RWPE1 (cell line): ENCODE measurements at regions not wholly inside any gene's neighbourhood (a gene's known extent, or its start where the extent isn't known, plus 50 kb on each side); places are given as distances from the start of the nearest gene placed in this dataset.

Experiments used
- CTCF ChIA-PET: fragments of 350-600 bp; sonication (Branson Sonifier 250); formaldehyde crosslinking; extraction: SDS; loops from one replicate; lab custom pipeline; 2021; lab: Yijun Ruan, JAX
- POLR2A ChIA-PET: fragments of 400-600 bp; formaldehyde crosslinking; extraction: SDS; loops from one replicate; lab custom pipeline; 2020; ENCODE audit warnings: antibody characterized with exemption; ENCODE audit not compliant: low non-redundant PET; lab: Yijun Ruan, JAX
- DNase-seq: peaks from one replicate; pipeline ENCODE4 v3.0.0; 2012; ENCODE audit warnings: low spot score
- H3K27ac ChIP-seq: fragments of 450-650 bp; 2 replicates; pipeline ENCODE4 v1.5.1; 2017
- TF ChIP-seq, protein P1 (sequence below): fragments of 450-650 bp; conservative IDR thresholded peaks from 2 replicates; pipeline ENCODE4 v1.5.1; 2017; ENCODE audit warnings: low read depth, mild to moderate bottlenecking

DNA sequence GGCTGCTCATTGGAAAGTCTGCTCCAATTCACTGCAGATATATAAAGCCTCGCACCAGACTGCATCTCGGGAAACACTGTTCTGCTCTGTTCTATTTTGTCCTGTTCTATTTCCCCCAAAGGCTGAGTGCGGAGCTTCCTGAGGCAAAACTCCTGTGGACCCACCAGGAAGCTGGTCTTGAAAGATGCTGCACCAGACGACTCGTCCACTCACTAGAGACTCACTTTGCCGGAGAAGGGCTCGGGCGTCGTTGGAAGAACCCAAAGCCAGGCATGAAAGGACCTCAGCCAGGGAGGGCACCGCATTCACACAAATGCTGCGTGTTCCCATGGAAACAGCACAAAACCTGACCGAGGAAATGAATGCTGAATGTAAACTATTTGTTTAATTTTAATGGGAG is 331.2 kb upstream of the SFSWAP start:
- TF ChIP-seq, protein P1, sequence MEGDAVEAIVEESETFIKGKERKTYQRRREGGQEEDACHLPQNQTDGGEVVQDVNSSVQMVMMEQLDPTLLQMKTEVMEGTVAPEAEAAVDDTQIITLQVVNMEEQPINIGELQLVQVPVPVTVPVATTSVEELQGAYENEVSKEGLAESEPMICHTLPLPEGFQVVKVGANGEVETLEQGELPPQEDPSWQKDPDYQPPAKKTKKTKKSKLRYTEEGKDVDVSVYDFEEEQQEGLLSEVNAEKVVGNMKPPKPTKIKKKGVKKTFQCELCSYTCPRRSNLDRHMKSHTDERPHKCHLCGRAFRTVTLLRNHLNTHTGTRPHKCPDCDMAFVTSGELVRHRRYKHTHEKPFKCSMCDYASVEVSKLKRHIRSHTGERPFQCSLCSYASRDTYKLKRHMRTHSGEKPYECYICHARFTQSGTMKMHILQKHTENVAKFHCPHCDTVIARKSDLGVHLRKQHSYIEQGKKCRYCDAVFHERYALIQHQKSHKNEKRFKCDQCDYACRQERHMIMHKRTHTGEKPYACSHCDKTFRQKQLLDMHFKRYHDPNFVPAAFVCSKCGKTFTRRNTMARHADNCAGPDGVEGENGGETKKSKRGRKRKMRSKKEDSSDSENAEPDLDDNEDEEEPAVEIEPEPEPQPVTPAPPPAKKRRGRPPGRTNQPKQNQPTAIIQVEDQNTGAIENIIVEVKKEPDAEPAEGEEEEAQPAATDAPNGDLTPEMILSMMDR = no peak
- no peak for DNase-seq
- ChIA-PET CTCF (no interaction called here), POLR2A (no interaction called here)
- H3K27ac ChIP-seq = no peak overlapping the region

DNA sequence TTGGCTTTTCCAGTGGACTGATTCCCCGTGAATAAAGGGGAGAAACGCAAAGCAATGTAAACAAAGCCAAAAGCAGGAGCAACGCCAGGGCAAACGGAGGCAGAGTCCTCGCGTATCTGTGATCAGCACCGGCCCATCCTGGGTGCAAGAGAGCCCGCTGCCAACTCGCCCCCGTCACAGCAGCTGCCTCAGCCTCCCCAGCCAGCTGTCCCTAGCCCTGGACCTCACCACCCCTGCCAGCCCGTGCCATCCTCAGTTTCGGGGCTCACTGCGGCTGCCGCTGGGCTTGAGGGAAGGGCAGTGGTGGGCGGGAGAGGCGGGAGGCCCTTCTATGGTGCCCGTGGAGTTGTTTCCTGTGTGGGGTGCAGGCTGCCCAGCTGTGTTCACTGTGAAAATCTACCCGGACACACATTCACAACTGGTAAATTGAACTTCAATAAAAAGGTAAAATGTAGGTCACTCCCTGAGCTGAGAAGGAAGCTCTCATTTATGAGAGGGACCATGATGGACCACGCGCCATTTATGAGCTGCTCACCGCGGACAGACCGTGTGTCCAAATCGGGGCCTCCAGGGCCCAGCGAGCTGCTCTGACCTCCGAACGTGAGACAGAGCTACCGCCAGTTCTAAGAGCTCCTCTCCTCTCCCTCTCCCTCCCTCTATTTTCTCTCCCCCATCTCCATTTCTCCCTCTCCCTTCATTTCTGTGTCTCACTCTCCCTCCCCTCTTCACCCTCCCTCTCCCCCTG is 330.5 kb upstream of the SFSWAP start:
- TF ChIP-seq, protein P1 = no peak
- ChIA-PET CTCF (no interaction called here), POLR2A (no interaction called here)
- DNase-seq = no peak
- H3K27ac ChIP-seq = no peak overlapping the region

DNA sequence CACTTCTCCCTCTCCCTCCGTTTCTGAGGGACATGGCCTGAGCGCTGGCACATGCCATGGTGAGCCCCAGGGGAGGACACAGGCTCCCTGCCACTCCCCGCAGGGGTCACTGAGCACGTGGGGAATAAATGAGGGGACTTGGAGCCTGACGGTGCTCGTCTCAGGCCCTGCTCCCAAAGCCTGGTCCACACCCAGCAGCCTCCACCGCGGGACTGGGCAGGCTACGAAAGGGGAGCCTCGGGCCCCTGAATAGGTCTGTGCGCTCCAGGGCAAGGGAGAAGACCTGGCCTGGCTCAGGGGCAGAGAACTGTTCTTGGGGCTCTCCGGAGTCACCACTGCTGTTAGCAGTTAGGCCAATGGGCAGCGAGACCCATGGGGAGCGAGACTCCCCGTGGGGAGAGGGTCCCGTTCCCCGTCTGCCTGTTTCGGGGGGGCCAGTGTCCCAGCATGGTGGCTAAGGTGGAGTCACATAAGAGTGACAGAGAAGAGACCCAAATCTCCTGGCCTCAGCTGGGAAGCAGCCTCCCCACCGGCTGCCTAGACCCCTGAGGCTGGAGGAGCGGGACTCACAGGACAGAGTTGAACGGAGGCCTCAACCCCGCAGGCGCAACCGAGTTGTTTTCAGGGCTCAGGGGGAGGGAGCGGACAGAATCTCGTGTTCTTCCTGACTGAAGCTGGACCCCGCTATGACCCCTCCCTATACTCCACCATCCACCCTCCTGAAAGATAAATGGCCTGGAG is 329.8 kb upstream of the SFSWAP start:
- TF ChIP-seq, protein P1 = no peak
- H3K27ac ChIP-seq = no peak overlapping the region
- ChIA-PET CTCF (no interaction called here), POLR2A (no interaction called here)
- DNase-seq = no peak

DNA sequence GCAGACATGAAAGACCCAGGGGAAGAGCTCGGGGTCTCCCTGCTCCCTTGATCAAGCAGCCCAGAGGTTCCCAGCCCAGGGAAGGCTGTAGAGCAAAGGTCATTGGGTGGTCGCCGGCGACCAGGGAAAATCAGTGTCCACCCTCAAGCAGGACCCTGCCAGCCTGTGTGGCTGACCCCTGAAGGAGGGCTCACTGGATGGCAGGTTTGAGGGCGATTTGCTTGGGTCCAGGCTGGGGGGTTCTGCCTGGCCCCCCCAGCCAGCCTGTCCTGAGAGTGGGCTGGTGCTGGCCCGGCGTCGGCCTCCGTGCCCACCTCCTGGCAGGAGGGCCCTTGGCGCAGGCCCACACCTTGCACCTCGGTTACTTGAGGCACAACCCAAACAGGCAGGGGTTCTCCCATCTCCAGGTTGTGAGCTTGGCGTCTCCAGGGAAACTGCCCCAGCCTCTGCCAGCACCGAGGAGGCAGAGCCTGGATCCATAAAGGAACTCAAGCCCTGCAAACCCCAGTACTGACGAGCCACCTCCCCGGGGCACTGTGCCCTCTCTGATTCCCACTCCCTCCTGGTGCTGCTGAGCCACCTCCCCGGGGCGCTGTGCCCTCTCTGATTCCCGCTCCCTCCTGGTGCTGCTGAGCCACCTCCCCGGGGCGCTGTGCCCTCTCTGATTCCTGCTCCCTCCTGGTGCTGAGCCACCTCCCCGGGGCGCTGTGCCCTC is 329.0 kb upstream of the SFSWAP start:
- TF ChIP-seq, protein P1 = no peak
- ChIA-PET CTCF (interaction anchor here (0.6 kb wide), 1 partner anchor 277 kb away, joined by 5 read pairs; no protein-coding TSS in a partner anchor), POLR2A (no interaction called here)
- no peak overlapping the region for H3K27ac ChIP-seq
- DNase-seq = no peak

DNA sequence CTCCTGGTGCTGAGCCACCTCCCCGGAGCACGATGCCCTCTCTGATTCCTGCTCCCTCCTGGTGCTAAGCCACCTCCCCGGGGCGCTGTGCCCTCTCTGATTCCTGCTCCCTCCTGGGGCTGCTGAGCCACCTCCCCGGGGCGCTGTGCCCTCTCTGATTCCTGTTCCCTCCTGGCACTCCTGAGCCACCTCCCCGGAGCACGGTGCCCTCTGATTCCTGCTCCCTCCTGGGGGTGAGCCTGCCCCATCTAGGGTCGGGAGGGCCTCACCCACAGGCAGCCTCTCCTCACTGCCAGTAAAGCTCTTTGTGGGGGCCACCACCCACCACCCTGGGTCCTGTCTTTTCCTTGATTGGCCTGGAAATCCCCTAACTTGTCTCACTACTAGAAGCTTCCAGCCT is 327.6 kb upstream of the SFSWAP start:
- H3K27ac ChIP-seq = no peak overlapping the region
- DNase-seq = no peak
- TF ChIP-seq, protein P1 = no peak
- POLR2A ChIA-PET = no interaction called here
- CTCF ChIA-PET = no interaction called here

DNA sequence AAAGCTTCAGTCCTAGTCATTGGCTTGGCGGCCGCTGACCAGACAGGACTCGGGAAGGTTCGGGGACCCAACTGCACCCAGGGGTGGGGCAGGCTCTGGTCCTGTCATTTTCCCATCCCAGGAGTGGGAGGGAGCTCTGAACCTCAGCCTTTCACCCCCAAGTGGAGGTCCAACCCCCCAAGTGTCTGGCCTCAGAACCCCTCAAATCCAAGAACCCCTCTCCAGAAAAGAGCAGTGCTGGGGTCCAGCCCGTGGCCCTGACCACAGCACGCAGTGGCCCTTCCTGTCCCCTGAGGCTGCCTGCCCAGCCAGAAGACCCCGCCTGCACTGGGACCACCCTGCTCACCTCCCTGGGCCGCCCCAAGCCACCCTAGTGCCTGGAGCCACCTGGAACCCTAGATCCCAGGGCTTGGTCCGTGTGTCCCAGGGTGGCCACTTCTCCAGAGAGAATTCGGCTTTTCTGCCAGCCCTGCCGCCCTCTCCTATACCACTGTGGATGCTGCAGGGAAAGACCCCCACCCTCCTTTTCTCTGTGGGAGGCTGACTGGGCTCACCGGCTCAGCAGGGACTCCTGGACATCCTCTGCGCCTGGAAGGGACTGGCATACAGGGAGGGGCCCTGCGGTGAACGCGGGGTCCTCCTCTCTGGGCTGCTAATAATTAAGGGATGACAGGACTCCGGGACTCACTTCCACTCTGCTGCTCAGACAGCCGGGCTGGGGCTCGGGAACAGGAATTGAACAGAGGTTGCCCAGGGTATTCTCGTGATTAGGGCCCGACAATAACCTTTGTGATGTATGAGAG is 326.9 kb upstream of the SFSWAP start:
- POLR2A ChIA-PET = no interaction called here
- H3K27ac ChIP-seq = no peak overlapping the region
- TF ChIP-seq, protein P1 = no peak
- CTCF ChIA-PET = no interaction called here
- DNase-seq = no peak
